Uterus (tissue), 3 donors: ENCODE measurements at regions not wholly inside any gene's neighbourhood (a gene's known extent, or its start where the extent isn't known, plus 50 kb on each side); places are given as distances from the start of the nearest gene placed in this dataset.
"Not testable (repeated sequence)": the region's sequence is repeated elsewhere in the genome, so short reads cannot be mapped to it uniquely, and the experiment has no call there.

Experiments
- DNase-seq, 2 donors: peaks; one replicate each; pipeline ENCODE4 v3.0.0-alpha.2; 2019 to 2020
- H3K27ac ChIP-seq, 2 donors: fragments of 200-600 bp; sonication (generic); 1 replicate in 1 of 2; 2 replicates in 1 of 2; pipeline ENCODE4 v1.5.1; 2016 to 2018
- H3K27me3 ChIP-seq, 2 donors: fragments of 200-600 bp; sonication (generic); one replicate each; pipeline ENCODE4 v1.5.1; 2018 to 2019; ENCODE audit warnings: control low read depth in 1 of 2
- H3K36me3 ChIP-seq, 2 donors: fragments of 200-600 bp; sonication (generic); one replicate each; pipeline ENCODE4 v1.5.1; 2019; ENCODE audit warnings: control low read depth in 1 of 2
- H3K4me1 ChIP-seq, 2 donors: fragments of 200-600 bp; sonication (generic); one replicate each; pipeline ENCODE4 v1.5.1; 2018 to 2019; ENCODE audit warnings: control low read depth in 1 of 2
- H3K4me3 ChIP-seq, 2 donors: fragments of 200-600 bp; sonication (generic); 1 replicate in 1 of 2; 2 replicates in 1 of 2; pipeline ENCODE4 v1.5.1; 2018 to 2019; ENCODE audit warnings: mild to moderate bottlenecking in 1 of 2
- H3K9me3 ChIP-seq, 2 donors: fragments of 200-600 bp; sonication (generic); one replicate each; pipeline ENCODE4 v1.5.1; 2019; ENCODE audit warnings: control low read depth in 1 of 2
- POLR2A ChIP-seq, 2 donors: fragments of 450-650 bp; IDR thresholded peaks; one replicate each; pipeline ENCODE4 v1.6.1; 2016; ENCODE audit warnings: antibody characterized with exemption in 2 of 2, mild to moderate bottlenecking in 1 of 2, moderate library complexity in 1 of 2
- intact Hi-C: fragments of 100-400 bp; cut with DNase I; formaldehyde crosslinking; loops from one replicate; pipeline ENCODE4 v1.15.1; 2023; ENCODE audit warnings: low total_unique reads
- TF ChIP-seq, protein P1 (sequence below), 4 experiments: fragments of 200-600 bp in 2 of 4; fragments of 450-650 bp in 2 of 4; sonication (generic) in 2 of 4; IDR thresholded peaks; one replicate each; pipeline ENCODE4 v1.5.1; 2016 to 2019; ENCODE audit warnings: antibody characterized with exemption in 4 of 4, mild to moderate bottlenecking in 2 of 4, moderate library complexity in 1 of 4
- donor health status: DM: yes; HTN: yes; CAD: no.

DNA sequence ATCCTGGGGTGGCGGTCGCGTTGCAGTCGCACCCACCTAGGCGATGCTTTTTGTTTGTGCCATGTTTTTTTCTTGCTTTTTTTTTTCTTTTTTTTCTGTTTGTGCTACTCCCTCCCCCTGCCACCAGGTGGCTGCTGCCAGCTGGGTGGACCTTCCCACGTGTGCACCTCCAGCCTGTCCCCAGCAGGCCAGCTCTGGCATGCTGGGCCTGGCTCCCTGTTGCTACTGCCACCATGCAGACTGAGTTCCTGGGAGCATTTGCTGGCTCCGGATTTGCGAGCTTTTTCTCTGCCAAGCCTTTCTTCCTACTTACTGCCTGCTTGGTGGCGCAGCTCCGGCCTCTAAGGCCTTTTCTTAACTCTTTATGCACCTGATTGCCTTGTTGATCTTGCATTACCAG is 161.2 kb upstream of the WDFY3 start:
- Histone ChIP-seq H3K36me3 (no peaks in the 10 kb centered on the region), H3K27me3 (no peaks in the 10 kb centered on the region), H3K4me3 (no peak overlapping the region), H3K9me3 (no peaks in the 10 kb centered on the region), H3K27ac (no peak overlapping the region), H3K4me1 (no peaks in the 10 kb centered on the region)
- no peak for DNase-seq
- intact Hi-C loops, result no loop called here
- no peak for TF ChIP-seq POLR2A (IDR thresholded peaks at IDR 0.05)
- TF ChIP-seq, protein P1, sequence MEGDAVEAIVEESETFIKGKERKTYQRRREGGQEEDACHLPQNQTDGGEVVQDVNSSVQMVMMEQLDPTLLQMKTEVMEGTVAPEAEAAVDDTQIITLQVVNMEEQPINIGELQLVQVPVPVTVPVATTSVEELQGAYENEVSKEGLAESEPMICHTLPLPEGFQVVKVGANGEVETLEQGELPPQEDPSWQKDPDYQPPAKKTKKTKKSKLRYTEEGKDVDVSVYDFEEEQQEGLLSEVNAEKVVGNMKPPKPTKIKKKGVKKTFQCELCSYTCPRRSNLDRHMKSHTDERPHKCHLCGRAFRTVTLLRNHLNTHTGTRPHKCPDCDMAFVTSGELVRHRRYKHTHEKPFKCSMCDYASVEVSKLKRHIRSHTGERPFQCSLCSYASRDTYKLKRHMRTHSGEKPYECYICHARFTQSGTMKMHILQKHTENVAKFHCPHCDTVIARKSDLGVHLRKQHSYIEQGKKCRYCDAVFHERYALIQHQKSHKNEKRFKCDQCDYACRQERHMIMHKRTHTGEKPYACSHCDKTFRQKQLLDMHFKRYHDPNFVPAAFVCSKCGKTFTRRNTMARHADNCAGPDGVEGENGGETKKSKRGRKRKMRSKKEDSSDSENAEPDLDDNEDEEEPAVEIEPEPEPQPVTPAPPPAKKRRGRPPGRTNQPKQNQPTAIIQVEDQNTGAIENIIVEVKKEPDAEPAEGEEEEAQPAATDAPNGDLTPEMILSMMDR (IDR thresholded peaks at IDR 0.05), result no peak

DNA sequence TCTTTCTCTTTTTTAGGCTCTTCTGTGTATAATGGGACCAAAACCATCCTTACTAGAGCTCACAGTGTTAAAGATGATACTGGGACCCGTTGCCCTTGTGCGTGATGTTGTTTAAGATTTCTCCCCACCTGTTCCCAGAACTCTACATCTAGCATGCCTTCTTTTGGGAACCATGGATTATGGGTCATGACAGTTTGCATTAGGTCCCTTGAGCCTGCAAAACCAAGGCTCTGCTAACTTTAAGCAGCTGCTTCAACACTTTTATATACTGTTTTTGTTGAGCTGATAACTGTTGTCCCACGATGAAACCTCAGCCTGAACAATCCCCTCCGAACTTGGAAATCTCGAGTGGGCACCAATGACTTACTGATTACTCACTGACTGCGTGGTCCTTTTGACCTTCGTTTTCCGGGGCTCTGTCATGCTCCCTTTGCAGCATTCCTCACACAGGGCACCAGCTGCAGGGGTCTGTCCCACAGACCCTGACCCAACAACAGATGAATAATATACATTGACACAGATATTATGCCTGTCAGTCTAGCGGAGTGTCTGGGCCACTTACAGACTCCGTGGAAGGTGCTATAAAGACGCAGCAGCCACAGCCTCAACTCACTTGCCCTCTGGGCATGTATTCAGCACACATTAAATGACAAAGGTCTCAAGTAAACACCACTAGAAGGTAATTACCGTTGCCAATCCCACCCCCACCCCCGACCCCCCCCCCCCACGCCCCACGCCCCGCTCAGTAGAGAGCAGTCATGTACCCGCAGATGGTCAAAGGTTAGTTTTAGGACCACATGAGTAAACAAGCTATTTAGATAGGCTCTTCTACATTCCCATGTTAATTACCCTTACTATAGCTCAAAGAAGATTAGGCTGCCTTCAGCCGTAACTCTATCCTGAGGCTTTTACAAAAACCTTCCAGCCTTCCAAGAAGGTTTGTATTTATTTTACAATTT is 162.0 kb upstream of the WDFY3 start:
- no peaks in the 10 kb centered on the region for H3K27me3 ChIP-seq
- H3K4me1 ChIP-seq, result no peaks in the 10 kb centered on the region
- H3K9me3 ChIP-seq, result no peaks in the 10 kb centered on the region
- intact Hi-C loops, result no loop called here
- DNase-seq, result no peak
- H3K27ac ChIP-seq, result no peak overlapping the region
- H3K36me3 ChIP-seq, result no peaks in the 10 kb centered on the region
- H3K4me3 ChIP-seq, result no peak overlapping the region
- no peak for TF ChIP-seq POLR2A (IDR thresholded peaks at IDR 0.05)
- TF ChIP-seq, protein P1 (IDR thresholded peaks at IDR 0.05), result no peak

DNA sequence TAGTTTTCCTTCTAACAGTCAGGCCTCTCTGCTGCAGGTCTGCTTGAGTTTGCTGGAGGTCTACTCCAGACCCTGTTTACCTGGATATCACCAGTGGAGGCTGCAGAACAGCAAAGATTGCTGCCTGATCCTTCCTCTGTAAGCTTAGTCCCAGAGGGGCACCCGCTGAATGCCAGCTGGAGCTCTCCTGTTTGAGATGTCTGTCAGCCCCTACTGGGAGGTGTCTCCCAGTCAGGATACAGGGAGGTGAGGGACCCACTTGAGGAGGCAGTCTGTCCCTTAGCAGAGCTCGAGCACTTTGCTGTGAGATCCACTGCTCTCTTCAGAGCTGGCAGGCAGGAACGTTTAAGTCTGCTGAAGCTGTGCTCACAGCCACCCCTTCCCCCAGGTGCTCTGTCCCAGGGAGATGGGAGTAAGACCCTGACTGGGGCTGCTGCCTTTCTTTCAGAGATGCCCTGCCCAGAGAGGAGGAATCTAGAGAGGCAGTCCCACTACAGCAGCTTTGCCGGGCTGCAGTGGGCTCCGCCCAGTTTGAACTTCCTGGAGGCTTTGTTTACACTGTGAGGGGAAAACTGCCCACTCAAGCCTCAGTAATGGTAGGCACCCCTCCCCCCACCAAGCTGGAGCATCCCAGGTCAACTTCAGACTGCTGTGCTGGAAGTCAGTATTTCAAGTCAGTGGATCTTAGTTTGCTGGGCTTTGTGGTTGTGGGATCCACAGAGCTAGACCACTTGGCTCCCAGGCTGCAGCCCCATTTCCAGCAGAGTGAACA is 163.1 kb upstream of the WDFY3 start:
- H3K4me1 ChIP-seq, H3K27me3 ChIP-seq, H3K4me3 ChIP-seq, H3K9me3 ChIP-seq, intact Hi-C loops, DNase-seq, H3K36me3 ChIP-seq, H3K27ac ChIP-seq: not testable (repeated sequence)

DNA sequence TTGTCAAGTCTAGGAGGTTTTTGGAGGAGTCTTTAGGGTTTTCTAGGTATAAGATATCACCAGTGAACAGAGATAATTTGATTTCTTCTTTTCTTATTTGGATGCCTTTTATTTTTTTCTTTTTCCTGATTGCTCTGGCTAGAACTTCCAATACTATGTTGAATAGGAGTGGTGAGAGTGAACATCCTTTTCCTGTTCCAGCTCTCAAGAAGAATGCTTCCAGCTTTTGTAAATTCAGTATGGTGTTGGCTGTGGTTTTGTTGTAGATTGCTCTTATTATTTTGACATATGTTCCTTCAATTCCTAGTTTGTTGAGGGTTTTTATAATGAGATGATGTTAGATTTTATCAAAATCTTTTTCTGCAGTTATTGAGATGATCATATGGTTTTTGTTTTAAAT is 165.6 kb upstream of the WDFY3 start:
- no peak for TF ChIP-seq POLR2A (IDR thresholded peaks at IDR 0.05)
- TF ChIP-seq, protein P1 (IDR thresholded peaks at IDR 0.05), result no peak

DNA sequence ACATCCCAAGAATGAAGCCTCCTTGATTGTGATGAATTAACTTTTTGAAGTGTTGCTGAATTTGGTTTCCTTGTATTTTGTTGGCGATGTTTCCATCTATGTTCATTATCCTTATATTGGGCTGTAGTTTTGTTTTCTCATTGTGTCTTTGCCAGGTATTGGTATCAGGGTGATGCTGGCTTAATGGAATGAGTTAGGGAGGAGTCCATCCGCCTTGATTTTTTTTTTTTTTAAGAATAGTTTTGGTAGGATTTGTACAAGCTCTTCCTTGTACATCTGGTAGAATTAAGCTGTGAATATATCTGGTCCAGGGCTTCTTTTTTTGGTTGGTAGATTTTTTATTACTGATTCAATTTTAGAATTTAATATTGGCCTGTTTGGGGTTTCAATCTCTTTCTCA is 166.1 kb upstream of the WDFY3 start:
- H3K36me3 ChIP-seq, result no peaks in the 10 kb centered on the region
- no peak overlapping the region for H3K4me3 ChIP-seq
- no peaks in the 10 kb centered on the region for H3K4me1 ChIP-seq
- H3K9me3 ChIP-seq, result no peaks in the 10 kb centered on the region
- H3K27ac ChIP-seq, result no peak overlapping the region
- no peak for TF ChIP-seq POLR2A (IDR thresholded peaks at IDR 0.05)
- TF ChIP-seq, protein P1 (IDR thresholded peaks at IDR 0.05), result no peak
- DNase-seq, result no peak
- intact Hi-C loops, result no loop called here
- no peaks in the 10 kb centered on the region for H3K27me3 ChIP-seq

More for the DNA sequence above, 165.6 kb upstream of the WDFY3 start:
- no peaks in the 10 kb centered on the region for H3K9me3 ChIP-seq
- DNase-seq, result no peak
- H3K36me3 ChIP-seq, result no peaks in the 10 kb centered on the region
- no peak overlapping the region for H3K4me3 ChIP-seq
- H3K27ac ChIP-seq, result no peak overlapping the region
- intact Hi-C loops, result no loop called here
- H3K4me1 ChIP-seq, result no peaks in the 10 kb centered on the region
- no peaks in the 10 kb centered on the region for H3K27me3 ChIP-seq

DNA sequence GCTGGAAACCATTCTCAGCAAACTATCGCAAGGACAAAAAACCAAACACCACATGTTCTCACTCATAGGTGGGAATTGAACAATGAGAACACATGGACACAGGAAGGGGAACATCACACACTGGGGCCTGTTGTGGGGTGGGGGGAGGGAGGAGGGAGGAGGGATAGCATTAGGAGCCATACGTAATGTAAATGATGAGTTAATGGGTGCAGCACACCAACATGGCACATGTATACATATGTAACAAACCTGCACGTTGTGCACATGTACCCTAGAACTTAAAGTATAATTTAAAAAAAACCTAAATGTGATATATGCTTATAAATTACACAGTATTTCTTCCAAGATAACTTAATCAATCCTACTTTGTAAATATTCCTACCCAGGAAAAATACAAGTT is 173.3 kb upstream of the WDFY3 start:
- H3K4me1 ChIP-seq, intact Hi-C loops, H3K27me3 ChIP-seq, H3K9me3 ChIP-seq, H3K27ac ChIP-seq, DNase-seq, H3K36me3 ChIP-seq, H3K4me3 ChIP-seq: not testable (repeated sequence)
